ENCODE measurements at regions not wholly inside any gene's neighbourhood (a gene's known extent, or its start where the extent isn't known, plus 50 kb on each side); places are given as distances from the start of the nearest gene placed in this dataset.
"Not testable (repeated sequence)": the region's sequence is repeated elsewhere in the genome, so short reads cannot be mapped to it uniquely, and the experiment has no call there.

DNA sequence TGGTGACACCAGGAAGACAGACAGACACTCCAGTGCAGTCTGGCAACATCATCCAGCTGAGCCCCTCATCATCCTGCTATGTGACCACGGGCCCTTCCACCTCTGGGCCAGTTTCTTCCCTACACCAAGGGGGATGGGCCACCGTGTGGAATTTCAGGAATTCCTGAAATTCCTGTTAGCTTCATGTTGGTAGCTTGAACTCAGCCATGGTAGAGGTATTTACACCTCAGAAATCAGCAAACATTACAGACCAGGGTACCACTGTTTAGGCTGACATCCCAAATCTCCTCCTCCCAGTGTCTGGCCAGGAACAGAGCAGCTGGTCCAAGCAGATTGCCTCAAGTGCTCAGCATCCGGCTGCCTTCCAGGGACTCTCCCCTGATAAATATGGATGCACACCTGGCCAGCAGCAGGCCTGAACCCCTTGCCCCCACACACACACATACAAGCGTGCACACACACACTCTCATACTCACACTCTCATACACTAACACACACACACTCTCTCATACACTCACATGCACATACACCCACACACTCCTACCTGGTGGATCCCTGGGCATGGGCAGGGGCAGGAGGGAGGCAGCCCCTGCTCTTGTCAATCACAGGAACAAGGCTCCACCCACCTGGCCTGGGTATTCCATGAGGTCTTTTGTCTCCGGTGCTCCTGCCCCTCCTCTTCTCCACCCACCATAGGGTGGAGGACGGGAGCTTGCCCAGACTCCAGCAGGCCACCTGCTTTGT is 85.2 kb downstream of the BUD13 start:
- no peak for DNase-seq
- Histone ChIP-seq H3K36me3 (no peaks in the 10 kb centered on the region), H3K4me3 (no peak overlapping the region), H3K27ac (no peak overlapping the region), H3K4me1 (peaks cover 0 to 4% (median 0%) of the 10 kb centered on the region in 3 donors), H3K27me3 (peaks cover 0 to 33% (median 0%) of the 10 kb centered on the region in 4 donors), H3K9me3 (no peaks in the 10 kb centered on the region)
- WGBS, 2 donors = 40 to 46% methylated on average over 5 to 6 of the region's 6 CpGs
- intact Hi-C loops (cut with DNase I) = no loop called here
- no peak for TF ChIP-seq POLR2A (IDR thresholded peaks at IDR 0.05)
- TF ChIP-seq, protein P1, sequence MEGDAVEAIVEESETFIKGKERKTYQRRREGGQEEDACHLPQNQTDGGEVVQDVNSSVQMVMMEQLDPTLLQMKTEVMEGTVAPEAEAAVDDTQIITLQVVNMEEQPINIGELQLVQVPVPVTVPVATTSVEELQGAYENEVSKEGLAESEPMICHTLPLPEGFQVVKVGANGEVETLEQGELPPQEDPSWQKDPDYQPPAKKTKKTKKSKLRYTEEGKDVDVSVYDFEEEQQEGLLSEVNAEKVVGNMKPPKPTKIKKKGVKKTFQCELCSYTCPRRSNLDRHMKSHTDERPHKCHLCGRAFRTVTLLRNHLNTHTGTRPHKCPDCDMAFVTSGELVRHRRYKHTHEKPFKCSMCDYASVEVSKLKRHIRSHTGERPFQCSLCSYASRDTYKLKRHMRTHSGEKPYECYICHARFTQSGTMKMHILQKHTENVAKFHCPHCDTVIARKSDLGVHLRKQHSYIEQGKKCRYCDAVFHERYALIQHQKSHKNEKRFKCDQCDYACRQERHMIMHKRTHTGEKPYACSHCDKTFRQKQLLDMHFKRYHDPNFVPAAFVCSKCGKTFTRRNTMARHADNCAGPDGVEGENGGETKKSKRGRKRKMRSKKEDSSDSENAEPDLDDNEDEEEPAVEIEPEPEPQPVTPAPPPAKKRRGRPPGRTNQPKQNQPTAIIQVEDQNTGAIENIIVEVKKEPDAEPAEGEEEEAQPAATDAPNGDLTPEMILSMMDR (IDR thresholded peaks at IDR 0.05) = no peak

DNA sequence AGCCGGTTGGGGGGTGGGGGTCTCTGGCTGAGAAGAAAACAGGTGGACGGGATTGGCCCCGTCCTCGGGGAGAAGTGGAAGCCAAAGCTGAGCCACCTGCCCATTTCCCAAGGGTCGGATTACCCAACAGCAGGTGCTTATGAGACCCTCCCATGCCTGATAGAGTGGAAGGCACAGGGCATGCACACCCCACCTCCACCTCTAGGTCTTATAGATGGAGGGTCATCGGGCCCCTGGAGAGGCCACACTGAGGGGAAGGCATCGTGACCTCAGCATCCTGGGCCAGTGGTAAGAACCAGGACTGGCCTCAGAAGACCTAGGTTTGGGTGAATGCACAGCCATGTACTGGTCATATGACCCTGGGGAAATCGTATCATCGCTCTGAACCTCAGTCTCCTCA is 85.9 kb downstream of the BUD13 start:
- Histone ChIP-seq H3K4me3 (no peak overlapping the region), H3K27ac (no peak overlapping the region), H3K9me3 (no peaks in the 10 kb centered on the region), H3K4me1 (peaks cover 0 to 4% (median 0%) of the 10 kb centered on the region in 3 donors), H3K27me3 (peaks cover 0 to 36% (median 0%) of the 10 kb centered on the region in 4 donors), H3K36me3 (no peaks in the 10 kb centered on the region)
- 48 to 75% methylated on average over 7 of the region's 9 CpGs for WGBS, 2 donors
- intact Hi-C loops (cut with DNase I) = no loop called here
- TF ChIP-seq, protein P1 (IDR thresholded peaks at IDR 0.05) = no peak
- TF ChIP-seq POLR2A (IDR thresholded peaks at IDR 0.05) = no peak
- DNase-seq = no peak

GRCh38 chr11:116683982-116684381 is 88.8 kb downstream of the BUD13 start:
- no peak overlapping the region for H3K4me3 ChIP-seq
- no peak overlapping the region for H3K27ac ChIP-seq
- no peaks in the 10 kb centered on the region for H3K9me3 ChIP-seq
- intact Hi-C loops (cut with DNase I) = no loop called here
- peaks cover 0 to 36% (median 0%) of the 10 kb centered on the region in 4 donors for H3K27me3 ChIP-seq
- H3K4me1 ChIP-seq = no peaks in the 10 kb centered on the region
- DNase-seq = no peak
- H3K36me3 ChIP-seq = no peaks in the 10 kb centered on the region
- 71 to 84% methylated on average over 3 of the region's 3 CpGs for WGBS, 2 donors
- TF ChIP-seq, protein P1 (IDR thresholded peaks at IDR 0.05) = no peak
- no peak for TF ChIP-seq POLR2A (IDR thresholded peaks at IDR 0.05)

- no peak overlapping the region for H3K4me3 ChIP-seq
- peaks cover 0 to 16% (median 0%) of the 10 kb centered on the region in 4 donors for H3K27me3 ChIP-seq
- H3K9me3 ChIP-seq = no peaks in the 10 kb centered on the region
- TF ChIP-seq, protein P1 (IDR thresholded peaks at IDR 0.05) = no peak
- no peak for TF ChIP-seq POLR2A (IDR thresholded peaks at IDR 0.05)
- DNase-seq = no peak
- no peaks in the 10 kb centered on the region for H3K4me1 ChIP-seq
- H3K36me3 ChIP-seq = no peaks in the 10 kb centered on the region
- H3K27ac ChIP-seq = no peak overlapping the region
- 60 to 68% methylated on average over 4 of the region's 4 CpGs for WGBS, 2 donors
- intact Hi-C loops (cut with DNase I) = no loop called here
Measured at GRCh38 chr11:116680349-116681125, 92.2 kb downstream of the BUD13 start.

DNA sequence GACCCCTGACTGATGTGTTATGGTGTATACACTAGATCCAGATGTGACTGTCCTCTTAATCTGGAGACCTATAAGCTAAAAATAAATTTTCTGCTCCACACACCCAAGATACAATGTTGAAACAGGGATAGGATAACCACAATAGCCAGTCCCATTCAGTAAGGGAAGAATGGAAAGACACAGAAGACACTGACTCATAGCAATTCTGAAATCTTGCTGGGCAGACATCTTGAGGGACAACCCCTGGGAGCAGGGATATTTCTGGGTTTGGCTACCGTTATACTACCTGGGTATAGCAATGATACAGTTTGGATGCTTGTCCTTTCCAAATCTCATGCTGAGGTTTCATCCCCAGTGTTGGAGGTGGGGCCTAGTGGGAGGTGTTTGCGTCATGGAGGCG is 93.9 kb downstream of the BUD13 start:
- peaks cover 0 to 15% (median 0%) of the 10 kb centered on the region in 4 donors for H3K27me3 ChIP-seq
- no peak overlapping the region for H3K27ac ChIP-seq
- no peak overlapping the region for H3K4me3 ChIP-seq
- no peaks in the 10 kb centered on the region for H3K4me1 ChIP-seq
- H3K9me3 ChIP-seq = no peaks in the 10 kb centered on the region
- DNase-seq = no peak
- intact Hi-C loops (cut with DNase I) = no loop called here
- TF ChIP-seq POLR2A (IDR thresholded peaks at IDR 0.05) = no peak
- TF ChIP-seq, protein P1 (IDR thresholded peaks at IDR 0.05) = no peak
- H3K36me3 ChIP-seq = no peaks in the 10 kb centered on the region
- WGBS, 2 donors = 81 to 84% methylated on average over 3 of the region's 3 CpGs

DNA sequence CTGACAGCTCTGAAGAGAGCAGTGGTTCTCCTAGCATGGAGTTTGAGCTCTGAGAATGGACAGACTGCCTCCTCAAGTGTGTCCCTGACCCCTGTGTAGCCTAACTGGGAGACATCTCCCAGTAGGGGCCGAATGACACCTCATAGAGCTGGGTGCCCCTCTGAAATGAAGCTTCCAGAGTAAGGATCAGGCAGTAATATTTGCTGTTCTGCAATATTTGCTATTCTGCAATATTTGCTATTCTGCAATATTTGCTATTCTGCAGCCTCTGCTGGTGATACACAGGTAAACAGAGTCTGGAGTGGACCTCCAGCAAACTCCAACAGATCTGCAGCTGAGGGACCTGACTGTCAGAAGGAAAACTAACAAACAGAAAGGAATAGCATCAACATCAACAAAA is 105.5 kb downstream of the BUD13 start:
- H3K27ac ChIP-seq; H3K36me3 ChIP-seq; H3K4me3 ChIP-seq; intact Hi-C loops (cut with DNase I); DNase-seq; H3K4me1 ChIP-seq: not testable (repeated sequence)
- 14 to 33% methylated on average over 1 of the region's 1 CpG for WGBS, 2 donors
- H3K27me3 ChIP-seq = peaks cover 0 to 21% (median 0%) of the 10 kb centered on the region in 4 donors
- H3K9me3 ChIP-seq = peaks cover 0 to 18% (median 13%) of the 10 kb centered on the region in 3 donors

GRCh38 chr11:116666673-116667249 is 106.0 kb downstream of the BUD13 start:
- DNase-seq; H3K36me3 ChIP-seq; H3K4me1 ChIP-seq; intact Hi-C loops (cut with DNase I); H3K4me3 ChIP-seq; H3K27ac ChIP-seq: not testable (repeated sequence)
- 69 to 94% methylated on average over 2 to 6 of the region's 15 CpGs for WGBS, 2 donors
- peaks cover 0 to 26% (median 0%) of the 10 kb centered on the region in 4 donors for H3K27me3 ChIP-seq
- H3K9me3 ChIP-seq = peaks cover 0 to 18% (median 13%) of the 10 kb centered on the region in 3 donors

Data from esophagus squamous epithelium (tissue), 5 donors.